Lower leg skin (tissue), 3 donors: ENCODE measurements at regions not wholly inside any gene's neighbourhood (a gene's known extent, or its start where the extent isn't known, plus 50 kb on each side); places are given as distances from the start of the nearest gene placed in this dataset.

Experiments used
- POLR2A ChIP-seq, 2 donors: fragments of 450-650 bp; IDR thresholded peaks; one replicate each; pipeline ENCODE4 v1.6.1; 2016 to 2017; ENCODE audit warnings: antibody characterized with exemption in 2 of 2, mild to moderate bottlenecking in 1 of 2, moderate library complexity in 1 of 2
- TF ChIP-seq, protein P1 (sequence below), 3 donors: fragments of 450-650 bp; IDR thresholded peaks; one replicate each; pipeline ENCODE4 v1.5.1; 2016; ENCODE audit warnings: antibody characterized with exemption in 3 of 3, mild to moderate bottlenecking in 3 of 3, moderate library complexity in 2 of 3

DNA sequence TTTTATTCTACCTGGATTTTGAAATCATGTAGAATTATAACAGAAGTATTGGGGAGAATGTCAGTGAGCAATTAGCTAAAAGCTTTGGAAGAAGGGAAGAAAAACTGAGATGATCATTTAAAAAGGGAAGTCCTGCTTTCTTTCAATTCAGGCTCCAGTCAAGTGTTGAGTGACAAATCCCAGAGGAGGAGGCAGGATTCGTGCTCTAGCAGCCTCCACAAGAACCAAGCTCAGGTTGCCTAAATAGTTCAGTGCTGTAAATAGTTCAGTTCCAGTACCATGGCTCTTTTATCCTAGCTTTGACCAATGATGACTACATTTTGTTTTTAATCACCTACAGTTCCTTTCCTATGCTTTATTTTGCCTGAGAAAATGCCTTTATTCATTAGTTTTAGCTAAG is 204.9 kb upstream of the NREP start:
- no peak for TF ChIP-seq POLR2A (IDR thresholded peaks at IDR 0.05)
- TF ChIP-seq, protein P1, sequence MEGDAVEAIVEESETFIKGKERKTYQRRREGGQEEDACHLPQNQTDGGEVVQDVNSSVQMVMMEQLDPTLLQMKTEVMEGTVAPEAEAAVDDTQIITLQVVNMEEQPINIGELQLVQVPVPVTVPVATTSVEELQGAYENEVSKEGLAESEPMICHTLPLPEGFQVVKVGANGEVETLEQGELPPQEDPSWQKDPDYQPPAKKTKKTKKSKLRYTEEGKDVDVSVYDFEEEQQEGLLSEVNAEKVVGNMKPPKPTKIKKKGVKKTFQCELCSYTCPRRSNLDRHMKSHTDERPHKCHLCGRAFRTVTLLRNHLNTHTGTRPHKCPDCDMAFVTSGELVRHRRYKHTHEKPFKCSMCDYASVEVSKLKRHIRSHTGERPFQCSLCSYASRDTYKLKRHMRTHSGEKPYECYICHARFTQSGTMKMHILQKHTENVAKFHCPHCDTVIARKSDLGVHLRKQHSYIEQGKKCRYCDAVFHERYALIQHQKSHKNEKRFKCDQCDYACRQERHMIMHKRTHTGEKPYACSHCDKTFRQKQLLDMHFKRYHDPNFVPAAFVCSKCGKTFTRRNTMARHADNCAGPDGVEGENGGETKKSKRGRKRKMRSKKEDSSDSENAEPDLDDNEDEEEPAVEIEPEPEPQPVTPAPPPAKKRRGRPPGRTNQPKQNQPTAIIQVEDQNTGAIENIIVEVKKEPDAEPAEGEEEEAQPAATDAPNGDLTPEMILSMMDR (IDR thresholded peaks at IDR 0.05): no peak
